Stimulated activated CD4-positive, alpha-beta T cell treated with anti-CD3 and anti-CD28 coated beads, Interleukin-4, amount 100 ng/mL, for 24 hours (primary cell): ENCODE measurements at regions not wholly inside any gene's neighbourhood (a gene's known extent, or its start where the extent isn't known, plus 50 kb on each side); places are given as distances from the start of the nearest gene placed in this dataset.

Source experiments
- DNase-seq: peaks from one replicate; pipeline ENCODE4 v3.0.0-alpha.2; 2020

GRCh38 chr11:123378096-123378495 lies 52.0 kb upstream of the GRAMD1B start:
- no peak for DNase-seq

- DNase-seq = no peak
Observed at GRCh38 chr11:123377355-123377754, 52.7 kb upstream of the GRAMD1B start.

DNA sequence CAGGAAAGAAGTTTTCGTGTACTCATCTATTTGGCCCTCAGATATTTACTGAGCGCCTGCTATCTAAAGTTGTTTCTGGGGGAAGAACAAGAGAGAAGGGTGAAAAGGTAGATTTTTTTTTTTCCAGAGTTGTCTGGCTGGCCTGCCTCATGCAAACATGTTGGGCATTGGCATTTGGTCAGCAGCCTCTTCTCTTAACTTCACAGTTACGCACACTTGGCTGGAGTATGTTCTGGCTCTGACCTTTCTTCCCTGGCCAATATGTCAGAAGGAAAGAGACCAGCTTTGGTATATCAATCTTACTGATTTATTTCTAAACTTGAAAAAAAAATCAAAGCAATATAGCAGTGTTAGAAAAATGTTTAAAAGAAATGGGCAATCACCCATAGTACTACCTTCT lies 54.2 kb upstream of the GRAMD1B start:
- no peak for DNase-seq

DNA sequence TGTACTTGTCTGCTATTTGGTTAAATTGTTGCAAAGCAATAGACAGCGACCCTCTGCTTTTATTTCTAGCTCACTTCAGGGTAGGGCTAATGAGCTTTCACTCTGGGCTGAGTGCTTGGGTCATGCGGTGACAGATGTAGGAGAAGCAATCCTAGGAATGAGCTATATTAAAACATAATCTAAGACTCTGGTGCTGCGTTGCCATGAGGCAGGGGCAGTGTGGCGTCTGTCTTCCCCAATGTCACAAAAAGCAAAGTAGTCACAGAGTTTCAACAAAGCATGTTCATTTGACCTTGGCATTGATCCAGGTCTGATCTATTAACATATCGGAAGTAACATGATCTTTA lies 55.5 kb upstream of the GRAMD1B start:
- no peak for DNase-seq

GRCh38 chr11:123373754-123374621 lies 56.1 kb upstream of the GRAMD1B start:
- no peak for DNase-seq

GRCh38 chr11:123371506-123372297 lies 58.4 kb upstream of the GRAMD1B start:
- no peak for DNase-seq

DNA sequence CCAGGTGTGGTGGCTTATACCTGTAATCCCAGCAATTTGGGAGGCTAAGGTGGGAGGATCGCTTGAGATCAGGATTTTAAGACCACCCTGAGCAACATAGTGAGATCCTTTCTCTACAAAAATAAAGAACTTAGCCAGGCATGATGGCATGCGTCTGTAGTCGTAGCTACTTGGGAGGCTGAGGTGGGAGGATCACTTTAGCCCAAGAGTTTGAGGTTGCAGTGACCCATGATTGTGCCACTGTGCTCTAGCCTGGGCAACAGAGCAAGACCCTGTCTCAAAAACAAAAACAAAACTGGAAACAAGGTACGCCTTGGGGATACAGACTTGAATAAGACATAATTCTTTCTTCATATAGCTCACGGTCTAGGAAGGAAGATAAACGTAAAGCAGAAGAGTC lies 63.1 kb upstream of the GRAMD1B start:
- DNase-seq = no peak

DNA sequence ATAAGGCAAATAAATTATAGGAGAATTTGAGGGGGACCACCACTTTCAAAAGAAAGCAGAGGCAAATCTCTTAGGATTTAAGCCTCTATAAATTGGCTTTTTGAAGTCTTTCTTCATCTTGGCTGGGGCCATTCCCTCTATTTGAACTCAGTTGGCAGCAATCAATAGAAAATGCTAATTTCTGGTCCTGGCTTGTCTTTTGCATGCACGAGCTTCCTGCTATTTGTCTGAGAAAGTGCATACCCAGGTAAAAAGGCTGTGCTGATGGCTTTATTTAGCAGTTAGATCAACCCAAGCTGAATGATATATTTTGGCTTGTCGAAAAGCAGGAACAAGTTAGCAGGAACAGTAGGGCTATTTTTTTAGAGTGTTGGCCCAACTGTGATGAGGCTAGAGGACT lies 64.1 kb upstream of the GRAMD1B start:
- DNase-seq = no peak

DNA sequence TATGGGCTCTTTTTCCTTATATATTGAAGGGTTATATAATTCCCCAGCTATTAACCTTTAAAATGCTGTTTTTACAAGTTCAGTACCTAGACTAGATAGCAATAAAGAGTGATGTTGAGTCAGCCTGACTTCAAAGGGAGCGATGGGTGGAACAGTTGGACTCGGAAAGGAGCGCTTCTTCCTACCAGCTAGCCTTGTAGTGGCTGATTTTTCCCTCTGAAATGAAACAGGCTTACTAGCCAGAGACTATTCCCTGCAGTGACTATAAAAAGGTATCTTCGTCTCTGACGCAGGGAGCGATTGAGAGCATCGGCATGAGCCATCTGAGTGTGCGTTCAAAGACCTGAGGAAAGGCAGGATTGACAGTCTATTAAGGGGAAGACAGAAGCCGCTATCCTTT lies 66.0 kb upstream of the GRAMD1B start:
- DNase-seq = no peak

- DNase-seq = no peak
Observed at GRCh38 chr11:123363556-123363955, 66.5 kb upstream of the GRAMD1B start.

- no peak for DNase-seq
Observed at GRCh38 chr11:123362941-123363340, 67.1 kb upstream of the GRAMD1B start.

DNA sequence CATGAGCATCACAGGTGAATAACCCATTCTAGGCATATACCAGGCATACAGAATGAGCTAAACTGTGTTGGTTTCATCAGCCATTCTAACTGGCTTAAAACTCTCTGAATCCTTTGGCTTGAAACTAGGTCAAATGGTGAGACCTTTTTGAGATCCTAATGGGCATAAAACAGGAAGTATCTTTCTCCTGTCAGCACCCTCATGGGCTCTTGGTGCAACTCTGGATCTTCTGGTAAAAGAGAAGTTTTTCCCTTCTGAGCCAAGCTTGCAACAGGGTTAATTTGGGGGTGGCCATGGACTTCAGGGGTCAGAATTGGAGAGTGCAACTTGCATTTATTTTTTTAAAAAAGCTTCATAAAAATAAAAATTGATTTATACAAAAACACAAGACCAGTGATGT lies 67.9 kb upstream of the GRAMD1B start:
- no peak for DNase-seq

GRCh38 chr11:123361110-123361509 lies 69.0 kb upstream of the GRAMD1B start:
- no peak for DNase-seq

DNA sequence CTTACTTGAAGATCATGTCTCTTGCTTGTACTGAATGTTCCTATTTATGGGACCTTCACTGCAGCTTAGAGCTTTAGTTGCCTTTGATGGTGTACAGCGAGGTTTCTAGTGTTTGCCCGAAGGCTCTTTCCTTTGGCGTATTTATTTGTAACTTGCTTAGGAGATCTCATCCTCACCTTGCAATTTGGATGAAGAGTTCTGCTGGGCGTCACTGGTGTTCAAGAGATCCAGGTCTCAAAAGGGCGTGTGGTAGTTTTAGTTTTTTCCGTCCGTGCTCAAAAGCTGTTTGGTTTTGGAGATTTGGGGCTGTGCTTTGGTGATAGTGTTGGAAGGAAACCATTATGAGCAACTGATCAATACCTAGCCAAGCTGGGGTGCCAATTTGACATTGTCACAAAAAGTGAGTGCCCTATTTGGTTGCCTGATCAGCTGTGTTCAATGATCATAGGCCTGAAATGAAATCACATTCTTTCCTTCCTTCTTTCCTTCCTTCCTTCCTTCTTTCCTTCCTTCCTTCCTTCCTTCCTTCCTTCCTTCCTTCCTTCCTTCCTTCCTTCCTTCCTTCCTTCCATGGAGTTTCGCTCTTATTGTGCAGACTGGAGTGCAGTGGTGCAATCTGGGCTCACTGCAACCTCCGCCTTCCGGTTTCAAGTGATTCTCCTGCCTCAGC lies 69.7 kb upstream of the GRAMD1B start:
- no peak for DNase-seq

DNA sequence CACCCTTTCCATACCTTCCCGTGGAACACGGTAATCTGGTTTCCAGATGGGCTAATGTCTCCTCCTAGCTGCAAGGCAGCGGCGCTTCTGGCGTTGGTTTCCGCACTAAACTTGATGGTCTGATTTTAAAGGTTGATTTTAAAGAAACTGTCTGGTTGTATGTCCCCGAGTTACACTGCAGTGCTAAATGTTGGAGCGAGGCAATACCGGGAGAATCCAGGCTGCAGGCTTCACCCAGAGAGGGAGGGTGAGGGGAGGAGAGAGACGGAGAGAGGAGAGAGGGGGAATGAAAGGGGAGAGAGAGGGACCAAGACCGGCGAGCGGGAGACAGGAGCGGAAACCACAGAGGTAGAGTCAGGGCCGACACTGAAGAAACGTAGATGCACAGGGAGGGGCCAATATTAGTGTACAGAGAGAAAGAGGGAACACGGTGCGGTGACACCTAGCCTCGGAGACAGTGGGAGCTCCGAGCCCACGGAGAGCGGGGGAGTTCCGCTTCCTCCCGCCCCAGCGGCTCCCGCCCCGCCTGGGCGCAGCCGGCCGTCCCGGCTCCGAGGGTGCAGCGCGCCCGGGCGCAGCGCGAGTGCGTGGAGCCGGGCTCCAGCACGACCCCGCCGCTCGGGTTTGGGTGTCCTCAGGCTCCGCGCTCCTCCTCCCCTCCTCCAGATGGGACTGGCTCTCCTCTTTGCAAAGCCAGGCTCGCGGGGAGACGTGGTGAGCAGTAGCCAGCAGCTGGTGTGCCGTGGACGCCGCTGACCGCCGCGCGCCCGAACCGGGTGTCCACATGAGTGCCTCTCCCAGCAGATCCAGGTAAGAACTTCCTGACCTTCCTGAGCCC lies 71.9 kb upstream of the GRAMD1B start:
- DNase-seq = peak; percentile 24

- DNase-seq = peak; percentile 26
Observed at GRCh38 chr11:123357353-123357989, 72.6 kb upstream of the GRAMD1B start.

DNA sequence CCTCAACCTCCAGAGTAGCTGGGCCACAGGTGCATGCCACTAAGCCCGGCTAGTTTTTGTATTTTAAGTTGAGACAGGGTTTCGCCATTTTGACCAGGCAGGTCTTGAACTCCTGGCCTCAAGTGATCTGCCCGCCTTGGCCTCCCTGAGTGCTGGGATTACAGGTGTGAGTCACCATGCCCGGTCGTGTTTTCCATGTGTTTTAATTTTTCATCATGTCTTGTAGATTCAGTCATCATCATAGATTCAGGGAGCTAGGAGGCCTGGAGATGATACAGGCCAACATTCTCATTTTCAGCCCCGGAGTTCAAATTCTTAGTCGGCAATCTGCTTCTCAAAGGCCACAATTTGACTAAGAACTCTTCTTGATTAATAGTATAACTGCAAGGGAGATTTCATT lies 73.5 kb upstream of the GRAMD1B start:
- peak; percentile 42 for DNase-seq

GRCh38 chr11:123354371-123354975 lies 75.6 kb upstream of the GRAMD1B start:
- DNase-seq = no peak

GRCh38 chr11:123351375-123351774 lies 78.7 kb upstream of the GRAMD1B start:
- DNase-seq = no peak

DNA sequence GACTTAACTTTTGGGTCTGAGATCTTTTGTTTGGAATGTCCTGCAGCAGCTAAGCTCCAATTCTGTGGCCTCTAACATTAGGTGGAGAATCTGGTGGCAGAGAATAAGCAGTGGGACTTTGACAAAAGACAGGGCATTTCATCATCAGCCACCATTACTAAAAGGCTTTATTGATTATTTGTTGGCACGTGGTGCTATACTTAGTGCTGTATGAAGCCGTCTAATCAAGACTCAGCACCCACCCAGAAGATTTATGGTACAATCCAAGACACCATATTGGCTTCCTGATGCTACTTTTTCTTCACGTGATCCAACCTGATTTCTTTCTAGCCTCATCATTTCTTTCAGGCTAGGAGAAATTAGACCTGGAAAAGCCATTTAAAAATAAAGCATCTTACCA lies 80.7 kb upstream of the GRAMD1B start:
- DNase-seq = no peak

- no peak for DNase-seq
Observed at GRCh38 chr11:123344790-123345357, 85.2 kb upstream of the GRAMD1B start.
